ENCODE measurements at regions not wholly inside any gene's neighbourhood (a gene's known extent, or its start where the extent isn't known, plus 50 kb on each side); places are given as distances from the start of the nearest gene placed in this dataset.
"Not testable (repeated sequence)": the region's sequence is repeated elsewhere in the genome, so short reads cannot be mapped to it uniquely, and the experiment has no call there.

GRCh38 chr17:43345515-43345914 is 53.3 kb upstream of the ARL4D start:
- ATAC-seq, CTCF ChIA-PET, DNase-seq, H3K27me3 Mint-ChIP-seq, H3K27ac Mint-ChIP-seq, H3K4me3 Mint-ChIP-seq: not testable (repeated sequence)
- H3K4me1 Mint-ChIP-seq: peaks cover 13% of the 10 kb centered on the region
- H3K9me3 Mint-ChIP-seq (ENCODE audit: low read depth): peaks cover 24% of the 10 kb centered on the region
- peaks cover 28% of the 10 kb centered on the region for H3K36me3 Mint-ChIP-seq

GRCh38 chr17:43344685-43345084 is 54.1 kb upstream of the ARL4D start:
- H3K27me3 Mint-ChIP-seq: no peaks in the 10 kb centered on the region
- peaks cover 12% of the 10 kb centered on the region for H3K4me1 Mint-ChIP-seq
- peaks cover 24% of the 10 kb centered on the region for H3K36me3 Mint-ChIP-seq
- H3K4me3 Mint-ChIP-seq: no peak overlapping the region
- no peak overlapping the region for H3K27ac Mint-ChIP-seq
- ATAC-seq (no peak), DNase-seq (no peak)
- H3K9me3 Mint-ChIP-seq (ENCODE audit: low read depth): peaks cover 20% of the 10 kb centered on the region
- CTCF ChIA-PET: interaction anchor here (1.1 kb wide), 1 partner anchor 10 kb away, joined by 3 read pairs; no protein-coding TSS in a partner anchor

GRCh38 chr17:43342589-43342890 is 56.3 kb upstream of the ARL4D start:
- DNase-seq (no peak), ATAC-seq (no peak)
- H3K4me3 Mint-ChIP-seq: no peak overlapping the region
- no peaks in the 10 kb centered on the region for H3K27me3 Mint-ChIP-seq
- H3K9me3 Mint-ChIP-seq (ENCODE audit: low read depth): peaks cover 6% of the 10 kb centered on the region
- H3K27ac Mint-ChIP-seq: no peak overlapping the region
- peaks cover 10% of the 10 kb centered on the region for H3K36me3 Mint-ChIP-seq
- CTCF ChIA-PET: interaction anchor here (0.6 to 2.4 kb wide), 3 partner anchors 11 to 1000 kb away, joined by 3 to 7 read pairs (median 4); partner anchors contain the start of gene DHX8
- peaks cover 12% of the 10 kb centered on the region for H3K4me1 Mint-ChIP-seq

- peak overlapping the region; percentile 20 for H3K27ac Mint-ChIP-seq
- no peak overlapping the region for H3K4me3 Mint-ChIP-seq
- ATAC-seq (peak; percentile 75), DNase-seq (no peak)
- peaks cover 5% of the 10 kb centered on the region for H3K36me3 Mint-ChIP-seq
- peaks cover 2% of the 10 kb centered on the region for H3K9me3 Mint-ChIP-seq (ENCODE audit: low read depth)
- CTCF ChIA-PET: interaction anchor here (0.6 to 2.4 kb wide), 3 partner anchors 10 to 1000 kb away, joined by 3 to 7 read pairs (median 4); partner anchors contain the start of gene DHX8
- no peaks in the 10 kb centered on the region for H3K27me3 Mint-ChIP-seq
- peaks cover 12% of the 10 kb centered on the region for H3K4me1 Mint-ChIP-seq
Measured at GRCh38 chr17:43341715-43342588, 56.8 kb upstream of the ARL4D start.

- CTCF ChIA-PET: interaction anchor here (0.6 to 1.8 kb wide), 6 partner anchors 20 to 315 kb away, joined by 3 to 20 read pairs (median 3); partner anchors contain the start of gene DHX8
- Mint-ChIP-seq H3K36me3 (peaks cover 3% of the 10 kb centered on the region), H3K27ac (no peak overlapping the region), H3K9me3 (ENCODE audit: low read depth) (no peaks in the 10 kb centered on the region), H3K4me3 (no peak overlapping the region), H3K27me3 (no peaks in the 10 kb centered on the region), H3K4me1 (peaks cover 14% of the 10 kb centered on the region)
- ATAC-seq (no peak), DNase-seq (peak; percentile 73)
Measured at GRCh38 chr17:43338886-43339516, 59.8 kb upstream of the ARL4D start.

- Mint-ChIP-seq H3K27ac (no peak overlapping the region), H3K4me3 (no peak overlapping the region), H3K36me3 (peaks cover 1% of the 10 kb centered on the region), H3K27me3 (no peaks in the 10 kb centered on the region), H3K4me1 (peaks cover 18% of the 10 kb centered on the region), H3K9me3 (ENCODE audit: low read depth) (no peaks in the 10 kb centered on the region)
- CTCF ChIA-PET: interaction anchor here (0.6 to 1.7 kb wide), 2 partner anchors 19 to 122 kb away, joined by 3 to 5 read pairs; no protein-coding TSS in a partner anchor
- ATAC-seq (no peak), DNase-seq (no peak)
Measured at GRCh38 chr17:43337684-43338428, 60.9 kb upstream of the ARL4D start.

- H3K27ac Mint-ChIP-seq: no peak overlapping the region
- ATAC-seq (no peak), DNase-seq (no peak)
- CTCF ChIA-PET: interaction anchor here (0.6 to 2.9 kb wide), 14 partner anchors 9 to 311 kb away, joined by 3 to 13 read pairs (median 4); partner anchors contain the start of gene DHX8
- H3K4me1 Mint-ChIP-seq: peaks cover 6% of the 10 kb centered on the region
- no peaks in the 10 kb centered on the region for H3K36me3 Mint-ChIP-seq
- H3K9me3 Mint-ChIP-seq (ENCODE audit: low read depth): no peaks in the 10 kb centered on the region
- H3K27me3 Mint-ChIP-seq: peaks cover 14% of the 10 kb centered on the region
- no peak overlapping the region for H3K4me3 Mint-ChIP-seq
Measured at GRCh38 chr17:43334738-43335402, 63.9 kb upstream of the ARL4D start.

- ATAC-seq (no peak), DNase-seq (no peak)
- Mint-ChIP-seq H3K4me1 (peaks cover 6% of the 10 kb centered on the region), H3K36me3 (no peaks in the 10 kb centered on the region), H3K27ac (no peak overlapping the region), H3K4me3 (no peak overlapping the region), H3K27me3 (peaks cover 28% of the 10 kb centered on the region), H3K9me3 (ENCODE audit: low read depth) (no peaks in the 10 kb centered on the region)
- CTCF ChIA-PET: interaction anchor here (1.1 to 2.9 kb wide), 7 partner anchors 8 to 309 kb away, joined by 3 to 13 read pairs (median 5); partner anchors contain the start of gene DHX8
Measured at GRCh38 chr17:43333433-43333943, 65.3 kb upstream of the ARL4D start.

GRCh38 chr17:43332230-43332629 is 66.6 kb upstream of the ARL4D start:
- ATAC-seq (no peak), DNase-seq (no peak)
- H3K27ac Mint-ChIP-seq: no peak overlapping the region
- no peaks in the 10 kb centered on the region for H3K9me3 Mint-ChIP-seq (ENCODE audit: low read depth)
- no peaks in the 10 kb centered on the region for H3K36me3 Mint-ChIP-seq
- H3K4me1 Mint-ChIP-seq: peaks cover 6% of the 10 kb centered on the region
- peaks cover 40% of the 10 kb centered on the region for H3K27me3 Mint-ChIP-seq
- CTCF ChIA-PET: interaction anchor here (0.7 to 2.9 kb wide), 4 partner anchors 10 to 28 kb away, joined by 3 to 10 read pairs (median 4); no protein-coding TSS in a partner anchor
- no peak overlapping the region for H3K4me3 Mint-ChIP-seq

GRCh38 chr17:43330876-43331639 is 67.7 kb upstream of the ARL4D start:
- H3K27me3 Mint-ChIP-seq: peaks cover 47% of the 10 kb centered on the region
- DNase-seq (no peak), ATAC-seq (no peak)
- no peaks in the 10 kb centered on the region for H3K9me3 Mint-ChIP-seq (ENCODE audit: low read depth)
- CTCF ChIA-PET: no interaction called here
- no peak overlapping the region for H3K27ac Mint-ChIP-seq
- no peaks in the 10 kb centered on the region for H3K36me3 Mint-ChIP-seq
- peaks cover 6% of the 10 kb centered on the region for H3K4me1 Mint-ChIP-seq
- H3K4me3 Mint-ChIP-seq: no peak overlapping the region

GRCh38 chr17:43329183-43329582 is 69.6 kb upstream of the ARL4D start:
- H3K4me3 Mint-ChIP-seq: no peak overlapping the region
- peaks cover 51% of the 10 kb centered on the region for H3K27me3 Mint-ChIP-seq
- DNase-seq: no peak
- CTCF ChIA-PET: no interaction called here
- peaks cover 6% of the 10 kb centered on the region for H3K4me1 Mint-ChIP-seq
- no peaks in the 10 kb centered on the region for H3K36me3 Mint-ChIP-seq
- no peaks in the 10 kb centered on the region for H3K9me3 Mint-ChIP-seq (ENCODE audit: low read depth)
- H3K27ac Mint-ChIP-seq: no peak overlapping the region
- ATAC-seq: no peak

GRCh38 chr17:43328650-43329049 is 70.1 kb upstream of the ARL4D start:
- CTCF ChIA-PET: no interaction called here
- Mint-ChIP-seq H3K36me3 (no peaks in the 10 kb centered on the region), H3K4me1 (peaks cover under 1% of the 10 kb centered on the region), H3K4me3 (no peak overlapping the region), H3K27me3 (peaks cover 51% of the 10 kb centered on the region), H3K9me3 (ENCODE audit: low read depth) (no peaks in the 10 kb centered on the region), H3K27ac (no peak overlapping the region)
- DNase-seq: no peak
- ATAC-seq: no peak
